ENCODE measurements at regions not wholly inside any gene's neighbourhood (a gene's known extent, or its start where the extent isn't known, plus 50 kb on each side); places are given as distances from the start of the nearest gene placed in this dataset.
A peak's percentile ranks its signal among the peaks of the same experiment; 100 is the strongest.

DNA sequence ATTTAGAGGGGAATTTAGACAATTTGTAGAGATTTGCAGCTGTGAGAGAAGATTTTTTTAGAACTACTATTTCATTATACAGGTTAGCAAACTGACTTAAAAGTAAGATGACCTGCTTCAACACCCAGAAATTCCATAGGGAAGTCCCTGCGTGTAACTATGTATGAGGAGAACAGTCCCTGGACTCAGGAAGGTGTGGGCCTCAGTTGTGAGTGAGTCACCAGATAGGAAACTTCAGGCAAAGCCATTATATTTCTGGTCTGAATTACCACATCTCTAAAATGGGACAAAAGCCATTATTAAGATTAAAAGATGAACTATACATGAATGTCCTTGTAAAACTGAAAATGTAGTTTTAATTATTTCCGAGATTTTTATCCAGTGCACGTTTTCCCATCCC lies 488.3 kb upstream of the GOLIM4 start:
- DNase-seq (ENCODE audit: low spot score) = no peak

DNA sequence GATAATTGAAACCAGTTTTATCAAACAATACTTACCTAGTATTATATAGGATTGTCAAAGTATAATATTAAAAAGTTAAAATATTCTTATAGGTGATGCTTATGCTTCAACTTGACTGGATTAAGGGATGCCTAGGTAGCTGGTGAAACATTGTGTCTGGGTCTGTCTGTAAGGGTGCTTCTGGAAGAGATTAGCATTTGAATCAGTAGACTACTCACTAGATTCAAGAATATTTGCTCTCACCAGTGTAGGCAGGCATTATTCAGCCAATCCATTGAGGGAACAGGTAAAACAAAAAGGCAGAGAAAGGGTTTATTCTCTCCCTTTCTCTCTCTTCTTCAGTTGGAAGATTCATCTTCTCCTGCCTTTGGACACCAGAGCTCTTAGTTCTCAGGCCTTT lies 486.8 kb upstream of the GOLIM4 start:
- DNase-seq (ENCODE audit: low spot score) = no peak

DNA sequence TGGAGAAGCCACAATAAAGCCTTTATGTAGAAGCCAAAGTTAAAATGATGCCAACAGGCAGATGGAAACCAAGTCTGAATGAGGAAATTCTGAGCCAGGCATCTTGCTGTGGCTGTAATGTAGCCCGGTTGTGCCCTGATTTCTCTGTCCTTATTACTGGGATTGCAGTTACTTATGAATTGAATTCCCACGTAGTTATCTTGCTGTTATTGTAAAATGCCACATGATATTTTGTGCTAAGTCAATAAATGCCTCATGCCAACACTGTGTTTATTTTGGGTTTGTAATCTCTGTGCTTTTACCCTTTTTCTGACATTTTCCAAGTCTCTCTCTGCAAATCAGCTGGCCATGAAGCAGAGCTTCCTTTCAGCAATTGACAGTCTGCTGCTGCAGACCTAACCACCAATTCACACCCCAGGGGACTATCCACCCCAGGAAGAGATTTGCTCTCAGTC lies 486.1 kb upstream of the GOLIM4 start:
- DNase-seq (ENCODE audit: low spot score) = no peak

DNA sequence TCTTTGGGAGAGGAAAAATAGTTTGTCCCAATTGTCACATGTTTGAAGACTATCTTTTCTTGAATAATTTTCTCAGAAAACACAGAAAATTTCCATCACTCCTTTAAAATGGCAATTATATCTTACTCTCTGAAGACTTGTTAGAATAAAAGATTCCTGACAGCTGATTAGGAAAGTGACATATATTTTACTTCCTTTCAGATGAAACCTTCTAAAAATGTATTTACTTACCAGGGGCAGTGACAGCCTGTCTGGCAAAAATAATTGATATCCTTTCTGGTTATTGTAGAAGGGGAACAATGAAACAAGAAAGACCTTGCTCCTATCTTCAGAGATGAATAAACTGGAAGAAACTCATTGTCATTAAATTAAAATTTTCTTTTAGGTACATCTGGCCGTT lies 483.3 kb upstream of the GOLIM4 start:
- no peak for DNase-seq (ENCODE audit: low spot score)

DNA sequence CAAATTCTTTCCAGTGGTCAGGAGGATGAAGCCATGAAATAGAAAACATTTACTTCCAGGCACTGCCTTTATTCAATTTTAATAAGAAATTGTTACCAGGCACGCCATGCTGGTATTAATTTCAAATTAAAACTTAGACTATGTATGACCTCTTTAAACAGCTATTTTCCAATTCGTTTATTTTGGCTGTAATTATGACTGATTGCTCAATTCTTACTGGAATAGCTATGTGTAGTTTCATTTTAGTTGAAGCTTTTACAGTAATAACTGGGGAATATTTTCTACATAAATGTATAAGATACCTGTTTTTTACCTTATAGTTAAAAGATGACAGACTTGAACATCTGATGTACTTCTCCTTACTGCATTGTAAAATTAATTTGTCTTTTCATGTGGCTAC lies 480.0 kb upstream of the GOLIM4 start:
- no peak for DNase-seq (ENCODE audit: low spot score)

DNA sequence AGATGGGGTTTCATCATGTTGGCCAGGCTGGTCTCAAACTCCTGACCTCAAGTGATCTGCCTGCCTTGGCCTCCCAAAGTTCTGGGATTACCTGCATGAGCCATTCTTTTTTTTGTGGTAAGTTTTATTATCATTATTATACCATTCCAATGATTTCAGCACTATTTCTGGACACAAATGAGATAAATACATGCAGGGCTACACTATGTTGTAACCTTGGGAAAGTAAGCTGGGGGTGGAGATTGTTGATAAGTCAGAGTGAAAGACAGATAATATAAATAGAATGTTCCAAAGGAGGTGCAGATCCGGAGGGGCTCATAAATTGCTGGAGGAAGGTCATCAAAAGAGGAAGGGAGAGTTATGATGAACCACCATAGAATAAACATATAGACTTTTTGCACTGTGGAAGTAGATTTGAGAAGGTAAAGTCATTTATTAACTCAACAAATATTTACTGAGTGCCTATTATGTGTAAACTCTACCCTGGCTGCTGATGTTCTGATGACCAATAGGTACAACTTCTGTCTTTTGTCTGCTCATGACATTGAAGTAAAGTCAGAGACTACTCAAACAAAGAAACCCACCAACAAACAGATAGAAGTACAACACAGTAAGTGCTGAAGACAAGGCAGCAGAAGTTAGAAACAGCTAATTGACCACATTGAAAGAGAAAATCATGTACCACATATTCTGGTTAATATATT lies 478.9 kb upstream of the GOLIM4 start:
- no peak for DNase-seq (ENCODE audit: low spot score)

DNA sequence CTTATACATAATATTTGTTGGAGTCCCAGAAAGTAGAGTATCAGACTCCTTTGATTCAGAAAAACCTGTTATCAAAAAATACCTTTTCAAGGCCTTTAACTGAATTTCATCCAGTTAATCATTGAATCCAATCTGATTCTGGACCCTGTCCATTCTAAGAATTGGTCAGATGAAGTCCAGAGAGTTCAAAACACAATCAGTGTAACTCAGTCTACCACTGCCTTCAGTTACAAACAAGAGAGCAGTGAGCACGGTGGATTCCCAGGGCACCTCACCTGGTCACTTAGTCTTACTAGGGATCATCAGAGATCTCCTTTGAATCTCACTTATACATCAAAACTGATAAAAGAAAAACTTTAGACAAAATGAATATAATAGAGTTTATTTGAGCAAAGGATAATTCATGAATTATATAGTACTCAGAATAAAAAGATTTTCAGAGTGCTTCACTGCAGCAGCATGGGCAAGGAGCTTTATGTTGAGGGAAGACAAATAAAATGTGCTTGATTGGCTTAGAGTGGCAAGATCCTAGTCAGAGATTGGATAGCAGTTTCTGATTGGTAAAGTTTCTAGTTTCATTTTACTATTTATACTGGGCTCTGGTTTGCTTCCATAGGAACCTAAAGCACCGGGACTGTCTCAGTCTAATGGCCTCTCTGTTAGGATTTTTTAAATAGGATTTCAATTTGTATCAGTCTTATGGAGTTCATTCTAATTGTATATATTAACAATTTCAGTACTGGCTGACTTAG lies 474.9 kb upstream of the GOLIM4 start:
- no peak for DNase-seq (ENCODE audit: low spot score)

DNA sequence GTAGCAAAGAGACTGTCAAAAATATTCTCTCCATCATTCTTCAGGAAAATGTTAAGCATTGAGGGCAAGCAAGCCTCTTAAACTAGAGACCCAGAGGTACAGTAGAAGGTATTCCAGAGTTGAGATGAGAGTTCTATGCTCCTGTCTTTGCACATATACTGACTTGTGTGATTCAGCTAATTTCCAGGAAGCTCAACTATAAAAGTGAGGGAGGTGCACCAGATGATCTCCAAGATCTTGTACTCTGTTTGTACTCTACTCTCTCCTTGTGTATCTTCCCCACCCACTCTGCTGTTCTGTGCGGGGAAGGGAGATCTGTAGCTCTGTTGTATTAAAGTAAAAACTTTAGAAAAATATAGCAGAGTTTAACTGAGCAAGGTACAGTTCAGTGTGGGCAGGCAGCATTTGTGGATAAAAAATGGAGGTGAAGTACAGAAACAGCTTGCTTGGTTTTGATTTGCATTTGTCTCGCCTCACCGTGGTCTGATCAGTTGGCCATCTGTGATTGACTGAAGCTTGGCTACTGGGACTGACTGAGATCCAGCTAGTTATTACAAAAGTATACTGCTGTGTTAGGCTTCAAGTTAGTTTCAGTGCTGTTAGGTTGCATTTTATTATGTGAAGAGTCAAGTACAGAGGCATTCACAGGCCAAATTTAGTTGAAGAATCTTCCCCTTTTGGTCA lies 463.1 kb upstream of the GOLIM4 start:
- DNase-seq (ENCODE audit: low spot score) = no peak

DNA sequence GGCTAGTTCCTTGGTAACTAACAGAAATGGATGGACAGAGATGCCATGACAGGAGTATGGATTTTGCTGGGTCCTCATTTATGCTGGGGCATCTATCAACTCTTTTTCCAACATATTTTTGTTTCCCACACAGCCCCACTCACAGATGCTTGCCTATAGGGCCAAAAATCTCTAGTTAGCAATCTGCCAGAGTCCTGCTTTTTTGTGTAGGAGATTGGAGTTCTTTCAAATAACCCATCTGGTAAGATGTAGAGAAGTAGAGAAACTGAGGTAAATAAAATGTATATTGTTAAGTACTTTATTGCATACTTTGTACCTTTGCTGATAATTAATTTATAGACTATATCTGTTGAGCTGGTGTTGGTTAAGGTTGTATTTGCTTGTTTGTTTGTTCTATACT lies 456.5 kb upstream of the GOLIM4 start:
- DNase-seq (ENCODE audit: low spot score) = no peak

DNA sequence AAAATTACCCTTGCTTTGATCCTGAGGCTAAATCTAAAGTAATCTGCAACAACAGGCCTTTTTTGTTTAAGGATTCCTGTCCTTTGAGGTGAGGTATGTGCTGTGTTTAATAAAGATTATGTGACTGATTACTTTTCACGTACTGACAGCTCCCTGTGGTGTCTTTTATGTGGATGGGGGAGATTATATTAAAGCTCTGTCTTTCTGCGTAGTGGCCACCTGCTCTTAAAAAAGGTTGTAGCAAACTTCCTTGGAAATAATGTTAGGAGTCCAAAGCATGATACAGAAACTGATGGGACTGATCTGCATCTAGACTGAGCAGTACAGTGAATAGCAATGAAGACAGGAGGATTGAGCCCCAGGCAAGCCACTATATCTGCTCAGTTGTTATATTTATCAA lies 453.0 kb upstream of the GOLIM4 start:
- no peak for DNase-seq (ENCODE audit: low spot score)

DNA sequence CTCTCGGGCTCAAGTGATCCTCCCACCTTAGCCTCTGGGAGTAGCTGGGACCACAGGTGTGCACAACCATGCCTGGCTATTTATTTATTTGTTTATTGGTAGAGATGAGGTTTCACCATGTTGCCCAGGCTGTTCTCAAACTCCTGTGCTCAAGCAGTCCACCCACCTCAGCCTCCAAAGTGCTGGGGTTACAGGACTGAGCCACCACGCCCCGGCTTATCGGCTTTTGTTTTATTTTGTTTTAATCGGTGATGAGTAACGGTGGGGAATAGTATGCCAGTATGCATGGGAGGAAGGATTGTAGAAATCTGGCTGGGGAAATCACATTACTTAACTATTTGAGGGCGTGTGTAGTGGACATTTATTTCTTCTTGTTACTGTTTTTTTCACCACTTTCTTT lies 451.0 kb upstream of the GOLIM4 start:
- DNase-seq (ENCODE audit: low spot score) = no peak

DNA sequence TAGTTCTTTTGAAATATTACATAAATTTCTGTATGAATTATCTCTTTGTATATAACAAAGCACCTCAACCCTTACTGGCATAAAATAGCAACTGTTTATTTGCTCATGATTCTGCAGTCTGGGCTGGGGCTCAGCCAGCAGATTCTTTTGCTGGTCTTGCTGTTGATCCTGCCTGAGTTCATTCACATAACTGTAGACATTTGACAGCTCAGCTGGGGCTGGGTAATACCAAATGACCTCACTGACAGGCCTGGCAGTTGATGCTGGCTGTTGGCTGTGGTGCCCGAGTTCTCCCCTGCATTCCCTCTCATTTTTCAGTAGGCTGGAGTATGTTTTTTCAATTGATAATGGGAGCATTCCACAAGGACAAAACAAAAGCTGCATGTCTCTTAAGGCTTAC lies 449.9 kb upstream of the GOLIM4 start:
- no peak for DNase-seq (ENCODE audit: low spot score)

DNA sequence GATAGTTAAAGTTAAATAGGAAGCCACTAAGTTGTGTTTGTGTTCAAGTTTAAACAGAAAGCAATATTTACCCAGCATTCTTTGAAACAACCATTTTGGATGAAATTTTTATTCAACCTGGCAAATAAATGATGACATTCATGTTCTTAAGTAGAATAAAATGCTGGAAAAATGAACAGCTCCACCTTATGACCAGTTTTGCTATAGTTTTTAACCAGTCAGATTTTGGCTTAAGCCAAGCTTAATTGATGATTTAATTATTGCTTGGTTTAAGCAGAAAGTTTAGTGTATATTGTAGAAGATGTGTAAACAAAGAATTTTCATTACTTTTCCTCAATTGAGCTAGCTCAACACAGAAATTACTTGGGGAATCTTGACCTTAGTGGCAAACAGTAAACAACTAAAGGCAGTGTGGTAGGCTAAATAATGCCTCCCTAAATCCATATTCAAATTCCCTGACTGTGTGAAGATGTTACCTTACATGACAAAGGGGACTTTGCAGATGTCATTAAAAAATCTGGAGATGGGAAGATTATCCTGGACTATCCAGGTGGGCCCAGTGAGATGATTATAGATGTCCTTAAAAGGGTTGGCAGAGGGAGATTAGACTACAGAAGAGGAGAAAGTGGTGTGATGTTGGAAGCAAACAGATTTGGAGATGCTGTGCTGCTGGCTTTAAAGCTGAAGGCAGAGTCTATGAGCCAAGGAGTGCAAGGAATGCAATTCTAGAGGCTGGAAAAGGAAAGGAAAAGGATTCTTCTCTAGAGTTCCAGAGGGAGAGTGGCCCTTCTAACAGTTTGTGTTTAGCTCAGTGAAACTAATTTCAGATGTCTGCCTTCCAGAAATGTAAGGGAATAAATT lies 448.6 kb upstream of the GOLIM4 start:
- DNase-seq (ENCODE audit: low spot score) = no peak

DNA sequence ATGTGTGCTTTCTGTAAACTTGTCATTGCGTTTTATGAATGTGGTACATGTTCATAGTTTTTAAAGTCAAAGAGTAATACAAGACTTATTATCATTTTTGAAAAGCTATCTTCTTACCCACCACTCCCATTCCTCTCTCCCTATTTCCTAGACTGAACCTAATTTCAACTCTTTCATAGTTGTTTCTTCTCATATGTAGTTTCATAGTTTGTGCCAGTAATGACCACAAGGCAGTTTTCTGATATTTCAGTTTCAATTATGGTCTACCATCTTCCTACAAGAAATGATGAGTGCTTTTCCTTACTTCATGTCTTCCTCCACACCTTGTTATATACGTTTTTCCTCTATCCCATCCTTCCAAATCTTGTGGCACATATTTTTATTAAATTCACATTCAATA lies 445.0 kb upstream of the GOLIM4 start:
- no peak for DNase-seq (ENCODE audit: low spot score)

DNA sequence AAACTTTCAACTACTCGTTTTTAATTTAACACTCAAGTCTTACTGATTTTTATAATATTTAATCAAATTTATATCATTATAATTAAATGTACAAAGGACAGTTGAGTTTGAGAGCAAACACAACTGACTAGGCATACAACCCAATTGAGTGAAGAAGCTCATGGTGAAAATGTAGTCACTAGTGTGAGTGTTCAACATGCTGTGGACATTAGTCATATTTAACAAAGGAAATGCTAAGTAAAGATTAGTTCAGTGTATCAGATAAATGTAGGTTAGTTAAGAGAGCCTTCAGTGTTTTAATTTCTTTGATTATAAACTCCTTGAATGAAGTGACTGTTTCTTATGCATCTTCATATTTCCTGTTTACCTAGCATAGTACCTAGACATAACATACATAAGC lies 444.2 kb upstream of the GOLIM4 start:
- DNase-seq (ENCODE audit: low spot score) = no peak

DNA sequence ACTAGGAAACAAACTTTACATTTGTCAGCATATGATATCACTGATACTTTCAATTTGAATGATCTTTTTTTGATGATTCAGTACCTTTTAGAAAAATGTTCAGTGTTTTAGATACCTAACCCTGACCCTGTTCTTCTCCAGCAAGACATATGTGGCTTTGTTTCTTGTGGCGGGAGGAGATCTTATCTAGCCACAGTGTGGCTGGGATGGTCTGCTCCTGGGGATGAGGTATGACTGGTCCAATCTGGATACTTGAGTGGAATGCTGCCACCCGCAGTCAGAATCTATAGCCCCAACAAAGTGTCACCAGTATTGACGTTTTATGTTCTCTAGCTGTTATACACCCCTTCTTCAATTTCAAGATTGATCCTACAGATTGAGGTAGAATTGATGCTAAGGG lies 439.0 kb upstream of the GOLIM4 start:
- DNase-seq (ENCODE audit: low spot score) = no peak

DNA sequence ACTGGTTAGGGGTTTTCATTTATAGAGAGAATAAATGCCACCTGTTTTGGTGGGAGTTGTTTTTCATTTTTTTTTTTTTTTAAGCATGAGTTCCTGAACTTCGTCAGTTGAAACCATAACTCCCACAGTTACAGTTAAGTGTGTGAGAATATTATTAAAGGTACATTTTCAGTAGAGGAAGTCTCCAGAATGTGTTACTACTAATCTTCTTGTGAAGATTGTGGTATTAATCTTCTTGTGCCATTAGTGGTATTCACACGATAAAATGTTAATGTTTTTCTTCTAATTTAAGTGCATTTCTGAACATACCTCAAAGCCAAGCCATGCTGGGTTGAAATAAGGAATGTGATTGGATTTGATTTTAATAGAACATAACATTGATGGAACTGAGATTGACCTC lies 437.9 kb upstream of the GOLIM4 start:
- no peak for DNase-seq (ENCODE audit: low spot score)

DNA sequence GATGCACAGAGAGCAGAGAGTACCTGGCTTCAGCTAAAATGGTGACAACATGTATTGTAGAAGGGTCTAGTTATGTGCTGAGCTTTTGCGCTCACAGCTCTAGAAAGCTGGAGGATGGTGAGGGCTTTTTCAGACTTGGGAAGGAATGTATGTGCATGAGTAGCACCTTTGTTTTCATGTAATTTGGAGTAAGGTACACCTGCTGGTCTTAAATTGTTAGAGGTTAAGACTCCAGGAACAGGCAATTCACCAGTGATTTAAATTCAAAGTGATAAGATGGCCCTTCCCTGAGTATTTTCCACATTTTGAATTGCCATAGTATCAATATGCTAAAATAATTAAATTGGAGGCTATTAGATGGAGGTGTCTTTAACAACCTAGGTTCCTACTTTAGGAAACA lies 436.4 kb upstream of the GOLIM4 start:
- DNase-seq (ENCODE audit: low spot score) = no peak

DNA sequence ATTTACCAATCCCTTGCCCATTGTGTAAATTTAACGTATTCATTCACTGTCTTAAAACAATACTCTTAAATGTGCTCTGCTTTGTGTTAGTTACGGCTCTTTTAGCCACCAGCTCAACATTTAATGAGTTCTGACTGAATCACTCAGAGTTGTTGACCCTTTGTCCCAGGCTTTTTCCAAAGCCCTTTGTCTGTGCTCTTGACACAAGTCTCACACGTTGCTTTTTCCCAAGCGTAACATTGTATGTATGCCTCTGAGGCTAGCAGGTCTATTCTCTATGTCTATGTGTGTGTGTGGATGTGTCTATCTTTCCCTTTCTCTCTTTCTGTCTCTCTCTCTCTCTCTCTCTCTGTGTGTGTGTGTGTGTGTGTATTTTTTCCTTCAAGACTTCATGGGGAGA lies 435.4 kb upstream of the GOLIM4 start:
- DNase-seq (ENCODE audit: low spot score) = no peak

DNA sequence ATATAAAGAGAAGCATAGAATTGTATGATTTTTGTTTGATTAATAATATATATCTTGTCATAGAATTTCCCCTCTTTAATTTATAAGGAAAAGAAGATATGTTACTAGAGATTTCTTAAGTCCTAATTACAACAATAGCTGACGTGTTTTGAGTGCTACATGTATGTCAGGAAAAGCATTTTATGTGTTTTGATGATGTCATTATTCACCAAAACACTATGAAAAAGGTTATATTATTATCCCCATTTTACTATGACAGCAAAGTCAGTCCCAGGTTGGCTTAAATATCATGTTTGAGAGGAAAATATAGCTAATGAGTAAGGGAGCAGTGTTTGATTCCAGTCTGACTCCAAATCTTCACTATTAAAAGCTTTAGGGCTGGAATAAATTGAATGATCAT lies 428.4 kb upstream of the GOLIM4 start:
- DNase-seq (ENCODE audit: low spot score) = no peak

DNA sequence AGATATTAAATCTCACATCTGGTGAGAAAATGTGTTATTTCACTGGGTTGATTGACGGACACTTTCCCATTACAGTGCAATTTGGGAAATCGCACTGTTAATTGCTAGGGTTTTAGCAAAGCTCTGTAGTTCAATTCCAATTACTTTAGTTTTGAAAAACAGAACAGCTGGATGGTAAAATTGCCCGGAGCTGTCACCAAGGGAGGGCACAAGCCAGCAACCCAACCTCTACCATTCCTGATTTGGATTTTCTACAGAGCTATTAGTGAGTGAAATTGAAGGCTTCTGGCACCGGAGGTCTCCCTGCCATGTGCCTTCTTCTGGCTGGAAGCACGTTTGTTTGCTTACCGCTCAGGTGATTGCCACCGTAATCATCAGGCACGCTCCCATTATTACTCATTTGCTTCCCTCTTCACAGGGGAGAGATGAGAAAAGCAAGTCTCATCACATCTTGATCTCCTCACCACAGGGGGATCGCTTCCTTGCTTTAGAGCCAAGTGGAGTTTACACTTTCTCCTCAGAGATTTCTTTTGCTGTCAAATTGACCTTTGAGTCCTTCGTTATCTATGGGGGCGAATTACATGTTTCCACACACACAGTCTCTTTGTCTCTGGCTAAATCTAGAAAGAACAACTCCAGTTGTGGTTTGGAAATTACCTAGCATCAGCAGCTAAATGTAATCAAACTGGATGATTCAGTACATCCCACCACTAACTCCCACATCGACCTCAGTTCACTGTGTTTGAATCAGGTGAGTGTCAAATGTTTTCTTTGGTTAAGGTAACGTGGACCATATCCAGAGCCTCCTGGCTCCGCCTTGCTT lies 421.7 kb upstream of the GOLIM4 start:
- DNase-seq (ENCODE audit: low spot score) = peak; percentile 41
